Hippocampal formation (tissue), 2 donors: ENCODE measurements at regions not wholly inside any gene's neighbourhood (a gene's known extent, or its start where the extent isn't known, plus 50 kb on each side); places are given as distances from the start of the nearest gene placed in this dataset.
"Not testable (repeated sequence)": the region's sequence is repeated elsewhere in the genome, so short reads cannot be mapped to it uniquely, and the experiment has no call there.

Experiments
- DNase-seq, 2 donors: peaks; one replicate each; lab custom pipeline; 2025; lab: John Stamatoyannopoulos, UW

GRCh38 chr17:77037943-77038342 lies 102.8 kb upstream of the SEC14L1 start:
- no peak for DNase-seq

- DNase-seq = no peak
Measured at GRCh38 chr17:77038884-77039555, 101.7 kb upstream of the SEC14L1 start.

- DNase-seq = no peak
Measured at GRCh38 chr17:77042476-77043231, 98.1 kb upstream of the SEC14L1 start.

GRCh38 chr17:77045441-77046041 lies 95.2 kb upstream of the SEC14L1 start:
- no peak for DNase-seq

GRCh38 chr17:77049440-77049839 lies 91.3 kb upstream of the SEC14L1 start:
- no peak for DNase-seq

GRCh38 chr17:77050901-77051300 lies 89.9 kb upstream of the SEC14L1 start:
- not testable (repeated sequence) for DNase-seq

- no peak for DNase-seq
Measured at GRCh38 chr17:77054936-77055335, 85.8 kb upstream of the SEC14L1 start.

GRCh38 chr17:77055453-77055852 lies 85.3 kb upstream of the SEC14L1 start:
- no peak for DNase-seq

GRCh38 chr17:77058016-77058415 lies 82.8 kb upstream of the SEC14L1 start:
- no peak for DNase-seq

GRCh38 chr17:77061669-77062068 lies 79.1 kb upstream of the SEC14L1 start:
- DNase-seq = no peak

GRCh38 chr17:77064598-77064997 lies 76.2 kb upstream of the SEC14L1 start:
- DNase-seq = no peak

GRCh38 chr17:77066165-77066564 lies 74.6 kb upstream of the SEC14L1 start:
- DNase-seq = no peak

- DNase-seq = peak; percentile 12 to 13
Measured at GRCh38 chr17:77066726-77067409, 73.9 kb upstream of the SEC14L1 start.

GRCh38 chr17:77068915-77069314 lies 71.9 kb upstream of the SEC14L1 start:
- no peak for DNase-seq

- no peak for DNase-seq
Measured at GRCh38 chr17:77070888-77071279, 69.9 kb upstream of the SEC14L1 start.

- DNase-seq = no peak
Measured at GRCh38 chr17:77071925-77072490, 68.8 kb upstream of the SEC14L1 start.

- DNase-seq = no peak
Measured at GRCh38 chr17:77072670-77073069, 68.1 kb upstream of the SEC14L1 start.

- no peak for DNase-seq
Measured at GRCh38 chr17:77074681-77075080, 66.1 kb upstream of the SEC14L1 start.

- no peak for DNase-seq
Measured at GRCh38 chr17:77076124-77076830, 64.5 kb upstream of the SEC14L1 start.

GRCh38 chr17:77083531-77083930 lies 57.2 kb upstream of the SEC14L1 start:
- no peak for DNase-seq

- no peak for DNase-seq
Measured at GRCh38 chr17:77085926-77086432, 54.8 kb upstream of the SEC14L1 start.
